ENCODE measurements at regions not wholly inside any gene's neighbourhood (a gene's known extent, or its start where the extent isn't known, plus 50 kb on each side); places are given as distances from the start of the nearest gene placed in this dataset.

DNA sequence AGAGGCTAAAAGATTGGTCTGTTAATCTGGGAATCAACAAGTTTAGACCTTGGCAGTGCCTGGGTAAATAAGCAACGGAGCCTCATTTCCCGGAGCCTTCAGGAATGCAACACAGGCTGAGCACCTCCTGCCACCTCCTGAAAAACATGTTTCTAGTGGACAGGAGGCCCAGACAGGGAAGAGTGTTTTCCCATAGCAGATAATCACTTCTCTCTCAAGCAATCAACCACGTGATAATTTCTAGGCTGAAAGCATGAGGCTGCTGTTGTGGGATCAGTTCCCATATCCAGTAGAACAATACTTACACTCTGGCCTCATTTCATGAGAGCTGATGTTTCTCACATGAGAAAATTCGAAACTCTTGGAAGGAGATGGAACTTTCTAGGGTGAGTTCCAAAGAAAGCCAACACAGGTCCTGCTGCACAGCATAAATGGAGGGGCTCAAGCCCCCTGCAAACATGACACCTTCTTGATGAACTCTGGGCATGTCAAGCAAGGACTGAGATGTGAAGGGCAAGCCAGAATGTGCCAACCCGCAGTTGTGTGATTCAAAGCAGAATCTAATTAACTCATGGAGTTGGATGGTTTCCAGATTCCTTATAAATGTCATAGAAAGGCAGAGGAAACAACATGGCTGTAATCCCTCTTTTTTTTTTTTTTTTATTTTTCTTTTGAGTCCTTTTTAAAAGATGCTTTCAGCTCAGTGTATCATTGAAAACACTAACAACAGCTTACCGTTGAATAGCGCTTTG is 228.5 kb upstream of the SESN3 start:
- ChIA-PET POLR2A (ENCODE audit: low non-redundant PET) (no interaction called here), CTCF (no interaction called here)
- TF ChIP-seq, protein P1, sequence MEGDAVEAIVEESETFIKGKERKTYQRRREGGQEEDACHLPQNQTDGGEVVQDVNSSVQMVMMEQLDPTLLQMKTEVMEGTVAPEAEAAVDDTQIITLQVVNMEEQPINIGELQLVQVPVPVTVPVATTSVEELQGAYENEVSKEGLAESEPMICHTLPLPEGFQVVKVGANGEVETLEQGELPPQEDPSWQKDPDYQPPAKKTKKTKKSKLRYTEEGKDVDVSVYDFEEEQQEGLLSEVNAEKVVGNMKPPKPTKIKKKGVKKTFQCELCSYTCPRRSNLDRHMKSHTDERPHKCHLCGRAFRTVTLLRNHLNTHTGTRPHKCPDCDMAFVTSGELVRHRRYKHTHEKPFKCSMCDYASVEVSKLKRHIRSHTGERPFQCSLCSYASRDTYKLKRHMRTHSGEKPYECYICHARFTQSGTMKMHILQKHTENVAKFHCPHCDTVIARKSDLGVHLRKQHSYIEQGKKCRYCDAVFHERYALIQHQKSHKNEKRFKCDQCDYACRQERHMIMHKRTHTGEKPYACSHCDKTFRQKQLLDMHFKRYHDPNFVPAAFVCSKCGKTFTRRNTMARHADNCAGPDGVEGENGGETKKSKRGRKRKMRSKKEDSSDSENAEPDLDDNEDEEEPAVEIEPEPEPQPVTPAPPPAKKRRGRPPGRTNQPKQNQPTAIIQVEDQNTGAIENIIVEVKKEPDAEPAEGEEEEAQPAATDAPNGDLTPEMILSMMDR (conservative IDR thresholded peaks at IDR 0.05; ENCODE audit: low read depth), result no peak
- DNase-seq (ENCODE audit: low spot score), result no peak
- no peak overlapping the region for H3K27ac ChIP-seq

GRCh38 chr11:95456714-95457491 is 225.9 kb upstream of the SESN3 start:
- POLR2A ChIA-PET (ENCODE audit: low non-redundant PET), result interaction anchor here (0.5 kb wide), 1 partner anchor 276 kb away, joined by 4 read pairs; no protein-coding TSS in a partner anchor
- H3K27ac ChIP-seq, result no peak overlapping the region
- no peak for DNase-seq (ENCODE audit: low spot score)
- CTCF ChIA-PET, result interaction anchor here (0.6 kb wide), 1 partner anchor 118 kb away, joined by 4 read pairs; no protein-coding TSS in a partner anchor
- TF ChIP-seq, protein P1 (conservative IDR thresholded peaks at IDR 0.05; ENCODE audit: low read depth), result no peak

- ChIA-PET CTCF (interaction anchor here (0.7 kb wide), 1 partner anchor 176 kb away, joined by 4 read pairs; no protein-coding TSS in a partner anchor), POLR2A (ENCODE audit: low non-redundant PET) (no interaction called here)
- no peak for DNase-seq (ENCODE audit: low spot score)
- no peak overlapping the region for H3K27ac ChIP-seq
- TF ChIP-seq, protein P1 (conservative IDR thresholded peaks at IDR 0.05; ENCODE audit: low read depth), result no peak
Observed at GRCh38 chr11:95455228-95455970, 224.4 kb upstream of the SESN3 start.

DNA sequence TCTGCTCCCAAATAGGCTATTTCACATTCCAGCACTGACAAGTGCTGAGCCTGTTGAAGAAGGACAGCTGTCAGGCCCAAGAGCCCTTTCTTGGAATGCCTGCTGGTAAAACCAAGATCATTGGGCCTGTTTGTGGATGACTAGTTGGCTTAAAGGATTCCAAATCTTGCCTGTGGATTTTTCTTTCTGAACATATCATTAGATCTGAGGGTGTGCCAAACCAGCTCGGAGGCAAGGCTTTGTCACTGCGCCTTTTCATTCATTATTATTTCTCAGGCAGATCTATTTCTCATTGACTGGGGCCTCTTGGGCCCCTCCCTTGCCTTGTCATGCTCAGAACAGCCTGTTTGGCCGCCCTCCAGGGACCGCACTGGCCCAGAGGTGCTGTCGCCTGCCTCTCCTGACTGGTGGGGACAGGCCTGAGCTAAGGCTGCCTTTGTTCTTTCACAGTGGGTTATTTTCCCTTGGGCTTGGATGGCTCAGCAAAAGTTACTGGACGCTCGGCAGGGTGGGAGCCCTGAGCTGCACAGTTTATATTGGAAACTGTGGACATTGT is 222.7 kb upstream of the SESN3 start:
- CTCF ChIA-PET, result interaction anchor here (0.6 to 0.9 kb wide), 2 partner anchors 299 to 305 kb away, joined by 3 read pairs; no protein-coding TSS in a partner anchor
- TF ChIP-seq, protein P1 (conservative IDR thresholded peaks at IDR 0.05; ENCODE audit: low read depth), result no peak
- H3K27ac ChIP-seq, result peak overlapping the region; percentile 79
- POLR2A ChIA-PET (ENCODE audit: low non-redundant PET), result interaction anchor here (1.1 kb wide), 1 partner anchor 223 kb away, joined by 3 read pairs; the partner anchor contains the start of gene SESN3
- peak; percentile 29 for DNase-seq (ENCODE audit: low spot score)

GRCh38 chr11:95451682-95452081 is 220.7 kb upstream of the SESN3 start:
- DNase-seq (ENCODE audit: low spot score), result peak; percentile 65
- TF ChIP-seq, protein P1 (conservative IDR thresholded peaks at IDR 0.05; ENCODE audit: low read depth), result no peak
- ChIA-PET CTCF (no interaction called here), POLR2A (ENCODE audit: low non-redundant PET) (no interaction called here)
- no peak overlapping the region for H3K27ac ChIP-seq

GRCh38 chr11:95451261-95451660 is 220.3 kb upstream of the SESN3 start:
- no peak for DNase-seq (ENCODE audit: low spot score)
- ChIA-PET CTCF (no interaction called here), POLR2A (ENCODE audit: low non-redundant PET) (no interaction called here)
- no peak overlapping the region for H3K27ac ChIP-seq
- TF ChIP-seq, protein P1 (conservative IDR thresholded peaks at IDR 0.05; ENCODE audit: low read depth), result no peak

Measured in RWPE1 (cell line).